LHCN-M2 (cell line): ENCODE measurements at regions not wholly inside any gene's neighbourhood (a gene's known extent, or its start where the extent isn't known, plus 50 kb on each side); places are given as distances from the start of the nearest gene placed in this dataset.
"Not testable (repeated sequence)": the region's sequence is repeated elsewhere in the genome, so short reads cannot be mapped to it uniquely, and the experiment has no call there.

Experiments used
- DNase-seq: peaks from one replicate; pipeline ENCODE4 v3.0.0-alpha.2; 2012; ENCODE audit warnings: low read depth

DNA sequence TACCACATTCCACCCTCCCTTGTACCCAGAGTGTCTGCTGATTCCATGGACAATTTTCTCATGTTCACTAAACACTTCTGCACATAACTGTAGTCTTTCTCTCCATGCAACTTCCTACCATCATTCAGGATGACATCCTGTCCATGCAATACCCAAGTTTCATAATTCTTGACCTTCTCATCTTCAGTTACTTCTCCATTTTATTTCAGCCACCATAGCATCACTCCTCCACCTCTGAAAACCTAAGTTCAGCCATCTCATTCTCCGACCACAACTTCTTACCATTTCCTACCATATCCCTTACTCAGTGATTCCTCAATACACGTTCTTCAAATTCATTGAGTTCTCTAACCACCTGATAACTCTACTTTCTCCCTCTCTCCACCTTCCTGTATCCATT is 216.5 kb upstream of the TENT5A start:
- no peak for DNase-seq

DNA sequence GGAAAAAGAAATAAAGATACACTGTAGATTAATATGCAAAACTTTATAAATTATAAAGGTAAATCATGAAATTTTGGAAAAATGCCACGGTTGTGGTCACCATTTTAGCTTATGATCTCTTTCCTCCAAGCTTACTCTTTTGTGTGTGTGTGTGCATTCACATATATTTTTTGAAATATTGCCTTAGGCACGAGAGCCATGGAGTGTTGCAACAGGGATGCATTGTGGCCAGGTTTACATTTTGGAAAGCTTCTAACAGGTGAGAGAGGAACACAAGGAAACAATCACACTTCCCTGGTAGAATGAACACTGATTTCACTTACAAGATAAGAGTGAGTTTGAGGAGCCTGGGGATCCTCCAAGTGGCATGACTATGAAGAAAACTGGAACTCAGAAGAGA is 214.5 kb upstream of the TENT5A start:
- DNase-seq = no peak

DNA sequence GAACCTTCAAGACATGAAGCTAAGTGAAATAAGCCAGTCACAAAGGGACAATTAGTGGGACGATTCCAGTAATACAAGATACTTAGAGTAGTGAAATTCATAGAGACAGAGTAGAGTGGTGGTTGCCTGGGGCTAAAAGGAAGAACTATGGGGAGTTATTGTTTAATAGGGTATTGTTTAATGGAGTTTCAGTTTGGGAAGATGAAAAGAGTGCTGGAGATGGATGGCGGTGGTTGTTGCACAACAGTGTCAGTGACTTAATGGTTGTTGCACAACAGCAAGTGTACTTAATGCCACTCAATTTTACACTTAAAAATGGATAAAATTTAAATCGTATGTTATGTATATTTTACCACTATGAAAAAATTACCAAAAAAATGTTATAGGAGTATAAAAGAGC is 209.7 kb upstream of the TENT5A start:
- DNase-seq = no peak

DNA sequence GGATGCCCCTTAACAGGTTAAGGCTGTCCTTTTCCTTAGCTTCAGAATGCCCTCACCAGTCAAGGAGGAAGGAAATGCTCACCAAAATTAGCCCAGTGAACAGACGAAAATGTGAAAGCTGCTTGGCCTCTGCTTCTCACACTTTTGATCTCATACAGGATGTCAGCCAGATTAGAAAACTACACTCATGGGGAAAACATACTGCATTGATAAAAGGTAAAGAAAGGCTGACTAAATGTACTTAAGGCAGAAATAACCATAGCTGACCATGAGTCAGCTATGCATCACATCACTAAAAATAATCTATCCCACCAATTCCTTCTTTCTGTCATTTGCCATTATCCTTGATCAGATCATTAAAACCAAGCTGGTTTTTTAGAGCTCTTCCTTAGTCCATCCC is 198.4 kb upstream of the TENT5A start:
- peak; percentile 45 for DNase-seq

DNA sequence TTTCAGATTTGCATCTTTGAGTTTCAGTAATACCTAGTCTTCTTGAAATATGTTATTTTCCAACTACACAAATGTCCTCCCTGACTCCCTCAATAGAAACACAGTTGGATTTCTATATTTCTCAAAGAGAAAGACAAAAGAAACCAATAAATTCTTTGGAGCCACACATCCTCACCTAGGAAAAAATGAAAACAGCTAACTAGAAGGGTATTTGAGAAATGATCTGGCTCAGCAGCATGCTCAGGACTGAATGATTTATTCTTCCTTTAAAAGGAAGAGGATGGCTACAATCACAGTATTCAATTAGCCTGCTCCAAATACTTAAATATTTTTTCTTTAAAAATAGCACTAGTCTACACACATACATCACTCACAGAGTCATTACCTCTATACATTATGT is 196.4 kb upstream of the TENT5A start:
- no peak for DNase-seq

DNA sequence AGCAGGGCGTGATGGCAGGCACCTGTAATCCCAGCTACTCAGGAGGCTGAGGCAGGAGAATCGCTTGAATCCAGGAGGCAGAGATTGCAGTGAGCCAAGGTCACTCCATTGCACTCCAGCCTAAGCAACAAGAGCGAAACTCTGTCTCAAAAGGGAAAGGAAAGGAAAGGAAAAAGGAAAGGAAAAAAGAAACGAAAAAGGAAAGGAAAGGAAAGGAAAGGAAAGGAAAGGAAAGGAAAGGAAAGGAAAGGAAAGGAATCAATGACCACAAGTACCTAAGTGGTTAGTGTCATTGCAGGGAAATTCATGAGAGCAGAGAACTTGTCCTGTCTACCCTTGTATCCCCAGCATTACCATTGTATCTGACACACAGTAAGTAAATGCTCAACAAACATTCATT is 195.7 kb upstream of the TENT5A start:
- not testable (repeated sequence) for DNase-seq

DNA sequence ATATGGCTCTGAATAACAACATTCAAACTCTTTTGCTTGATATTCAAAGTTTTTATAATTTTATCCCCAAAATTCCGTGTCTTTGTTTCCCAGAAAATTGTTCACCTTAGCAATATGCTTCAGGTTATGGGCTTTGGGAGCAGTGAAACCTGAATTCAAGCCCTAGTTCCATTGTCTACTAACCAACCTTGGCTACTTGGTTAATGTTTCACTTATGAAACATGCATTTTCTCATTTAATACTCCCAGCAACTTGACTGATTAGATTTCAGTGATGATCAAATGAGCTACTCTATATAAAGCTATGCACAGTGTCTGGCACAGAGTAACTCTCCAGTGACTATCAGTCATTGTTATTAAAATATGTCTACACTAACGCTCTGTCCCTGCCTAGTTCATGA is 192.2 kb upstream of the TENT5A start:
- DNase-seq = no peak

DNA sequence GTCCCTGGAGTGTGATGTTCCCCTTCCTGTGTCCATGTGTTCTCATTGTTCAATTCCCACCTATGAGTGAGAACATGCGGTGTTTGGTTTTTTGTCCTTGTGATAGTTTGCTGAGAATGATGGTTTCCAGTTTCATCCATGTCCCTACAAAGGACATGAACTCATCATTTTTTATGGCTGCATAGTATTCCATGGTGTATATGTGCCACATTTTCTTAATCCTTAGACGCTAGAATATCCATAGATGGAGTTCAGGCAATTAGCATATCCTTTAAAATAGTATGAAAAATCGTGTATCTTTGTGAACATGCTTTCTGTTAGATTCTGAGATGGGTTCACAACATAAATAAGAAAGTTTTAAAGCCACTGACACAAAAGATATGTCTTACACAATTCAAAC is 190.4 kb upstream of the TENT5A start:
- not testable (repeated sequence) for DNase-seq

DNA sequence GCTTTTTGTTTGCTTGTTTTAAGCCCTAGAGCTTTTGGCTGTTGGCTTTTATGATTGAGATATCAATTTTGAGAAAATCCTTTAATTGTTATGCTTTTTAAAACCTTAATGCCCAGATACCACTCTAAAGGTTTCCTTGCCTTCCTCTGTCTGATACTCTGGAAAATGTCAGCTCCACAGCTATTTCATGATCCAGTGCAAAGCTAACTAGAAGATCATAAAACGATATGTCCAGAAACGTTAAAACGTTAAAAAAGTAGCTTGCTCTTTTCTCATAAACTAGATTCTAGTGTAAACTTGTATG is 189.5 kb upstream of the TENT5A start:
- DNase-seq = no peak

DNA sequence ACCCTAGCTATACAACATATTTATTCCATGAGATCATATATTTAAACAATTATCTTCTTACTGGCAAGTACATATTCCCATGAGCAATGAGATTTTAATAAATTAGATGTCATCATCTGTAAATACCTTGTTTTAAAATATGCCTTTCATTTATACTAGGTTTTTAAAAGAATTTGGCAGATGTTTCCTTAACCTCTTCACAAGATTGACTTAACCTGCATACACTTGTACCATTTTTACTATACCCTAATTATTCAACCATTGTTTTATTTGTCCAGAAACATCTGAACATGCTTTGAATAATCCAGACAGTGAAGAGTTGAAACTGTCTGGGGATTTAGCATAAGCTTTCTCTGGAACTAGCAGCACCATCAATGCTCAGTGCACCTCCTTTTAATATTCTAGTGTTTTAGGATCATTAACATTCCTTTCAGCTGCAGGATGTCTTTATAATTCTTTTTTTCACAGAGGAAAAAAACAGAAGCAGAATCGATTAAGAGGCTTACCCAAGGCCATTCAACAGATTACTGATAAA is 188.0 kb upstream of the TENT5A start:
- no peak for DNase-seq

DNA sequence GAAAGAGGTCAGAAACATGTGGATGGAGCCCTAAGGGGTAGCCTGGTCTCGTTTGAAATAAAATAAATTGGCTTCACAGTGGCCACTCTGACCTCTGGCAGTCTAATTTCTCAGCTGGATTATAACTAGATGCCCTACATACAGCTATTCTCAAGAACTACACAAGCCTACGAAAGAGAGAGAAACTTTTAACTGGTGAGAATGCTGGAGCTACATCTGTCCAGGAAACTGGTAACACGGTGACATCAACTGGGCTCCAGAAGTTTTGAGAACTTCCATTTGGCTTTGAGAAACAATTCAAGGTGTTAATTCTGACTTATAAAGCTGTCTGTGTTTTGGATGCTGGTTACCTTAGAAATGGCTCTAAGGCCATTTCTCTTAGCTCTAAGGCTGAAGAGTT is 187.3 kb upstream of the TENT5A start:
- DNase-seq = no peak

DNA sequence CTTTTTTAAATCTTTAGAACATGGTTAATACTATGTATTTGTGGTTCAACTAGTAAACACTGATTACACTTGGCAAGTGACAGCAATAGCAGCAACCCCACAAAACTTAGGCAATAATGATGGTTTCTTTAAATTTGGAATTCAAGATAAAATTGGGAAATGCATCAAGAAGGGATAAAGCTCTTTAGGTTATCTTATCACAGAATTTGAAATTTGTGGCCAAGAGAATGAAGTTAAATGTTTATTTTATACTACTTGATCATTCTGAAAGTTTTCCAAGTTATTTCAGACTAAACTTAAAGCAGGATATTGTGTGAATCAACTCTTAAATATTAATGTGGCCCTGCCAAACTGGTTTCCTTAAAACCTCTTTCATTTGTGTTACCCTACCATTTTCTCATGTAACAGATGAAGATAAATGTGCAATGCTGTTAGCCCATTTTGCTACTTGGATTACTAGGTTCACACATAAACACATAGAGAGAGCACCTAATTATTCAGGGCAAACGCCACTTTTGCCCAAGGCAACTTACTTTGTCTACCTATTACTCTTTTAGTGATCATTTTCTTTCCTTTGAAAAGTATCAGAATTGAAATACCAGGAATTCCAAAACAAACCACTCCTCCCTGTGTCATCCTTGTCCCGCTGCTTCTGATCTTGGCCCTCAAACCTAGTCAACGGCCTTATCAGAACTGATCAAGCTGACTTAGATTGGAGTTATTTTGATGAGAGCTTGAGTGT is 186.7 kb upstream of the TENT5A start:
- DNase-seq = no peak

DNA sequence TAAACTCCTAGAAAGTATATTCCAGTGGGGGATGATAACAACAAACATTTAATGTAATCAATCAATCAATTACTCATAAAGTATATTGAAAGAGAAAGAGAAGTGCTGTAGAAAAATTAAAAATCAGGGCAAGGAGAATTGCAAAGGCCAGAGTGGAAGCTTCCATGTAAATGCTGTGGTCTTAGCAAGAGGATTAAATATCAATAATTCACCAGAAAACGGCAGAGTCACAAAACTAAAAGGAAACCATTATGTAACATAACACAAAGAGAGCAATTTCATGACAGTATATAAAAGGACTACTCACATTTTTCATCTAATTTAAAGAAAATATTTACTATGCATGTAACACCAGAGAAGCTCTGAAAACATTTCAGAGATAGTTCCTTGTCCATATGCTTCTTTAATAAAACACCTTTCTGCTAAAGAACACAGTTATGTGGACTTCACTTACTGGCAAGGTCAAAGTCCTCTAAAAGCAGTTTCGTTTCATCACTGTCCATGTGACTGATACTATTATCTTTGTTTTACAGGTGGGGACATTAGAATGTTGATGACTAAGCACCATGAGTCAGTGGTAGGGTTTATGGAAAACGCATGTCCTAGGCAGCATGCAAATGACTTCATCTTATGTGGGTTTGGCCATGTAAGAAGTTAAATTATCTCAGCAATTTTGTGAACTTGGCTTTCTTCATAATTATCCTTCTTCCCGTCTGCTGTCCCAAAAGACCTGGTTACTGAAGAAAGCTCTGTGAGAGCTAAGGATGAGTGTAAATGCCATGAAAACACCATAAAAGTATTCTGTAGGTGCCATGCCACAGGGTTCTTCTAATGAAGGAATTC is 185.8 kb upstream of the TENT5A start:
- peak; percentile 89 for DNase-seq

DNA sequence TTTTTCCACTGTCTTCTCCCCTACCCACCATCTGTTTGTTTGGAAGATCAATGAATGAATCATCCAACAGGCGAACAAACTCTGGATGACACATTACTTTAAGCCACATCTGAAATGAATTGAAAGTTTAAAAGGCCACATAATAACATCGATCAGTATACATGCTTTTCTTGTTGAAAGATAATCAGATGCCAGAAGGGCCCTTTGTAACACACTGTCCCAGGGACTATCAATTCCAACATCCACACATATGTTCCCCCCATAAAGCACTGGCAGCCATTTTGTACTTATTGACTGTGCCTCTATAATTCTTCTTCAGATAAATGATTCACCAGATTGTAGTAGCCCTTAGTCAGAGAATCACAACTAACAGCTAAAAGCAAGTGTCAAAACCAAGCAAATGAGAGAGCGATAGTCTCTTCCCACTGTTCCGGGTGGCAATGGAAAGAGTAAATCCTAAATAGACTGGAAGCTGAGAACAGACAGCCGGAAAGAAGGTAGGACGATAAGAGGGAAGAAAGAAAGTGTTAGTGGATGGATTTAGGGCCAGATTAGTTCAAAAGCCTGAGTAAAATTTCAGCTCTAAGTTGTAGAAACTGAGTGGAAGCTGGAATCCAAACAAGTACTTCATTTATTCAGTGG is 184.9 kb upstream of the TENT5A start:
- peak; percentile 61 for DNase-seq

DNA sequence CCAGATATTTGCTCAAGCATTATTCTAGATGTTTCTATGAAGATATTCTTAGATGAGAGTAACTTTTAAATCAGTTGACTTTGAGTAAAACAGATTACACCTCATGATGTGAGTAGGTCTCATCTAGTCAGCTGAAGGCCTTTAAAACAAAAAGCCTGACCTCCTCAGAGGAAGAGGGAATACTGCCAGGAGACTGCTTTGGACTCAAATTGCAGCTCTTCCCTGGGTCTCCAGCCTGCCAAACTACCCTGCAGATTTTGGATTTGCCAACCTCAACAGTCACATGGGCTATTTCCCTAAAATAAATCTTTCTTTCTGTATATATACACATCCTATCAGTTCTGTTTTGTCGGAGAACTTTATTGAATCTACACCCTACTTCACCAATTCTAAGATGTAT is 182.5 kb upstream of the TENT5A start:
- DNase-seq = no peak

DNA sequence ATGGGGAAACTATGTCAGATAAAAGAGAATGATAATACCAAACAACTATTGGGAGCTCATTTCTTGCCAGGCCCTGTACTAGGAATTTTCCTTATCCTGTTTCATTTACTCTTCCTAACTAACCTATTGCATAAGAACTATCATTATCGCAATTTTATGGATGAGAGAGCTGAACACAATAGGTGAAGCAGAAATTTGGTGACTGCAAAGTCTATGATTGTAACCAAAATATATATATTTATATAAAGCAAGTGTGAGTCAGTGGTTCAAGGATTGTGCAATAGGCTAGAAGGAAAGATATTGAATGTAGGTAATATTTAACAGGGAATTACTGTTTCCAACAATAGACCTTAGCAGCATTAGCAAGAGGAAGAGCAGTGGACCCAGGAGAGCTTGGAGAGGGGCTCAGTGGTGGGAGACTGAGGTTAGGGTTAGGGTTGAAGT is 181.1 kb upstream of the TENT5A start:
- DNase-seq = no peak

DNA sequence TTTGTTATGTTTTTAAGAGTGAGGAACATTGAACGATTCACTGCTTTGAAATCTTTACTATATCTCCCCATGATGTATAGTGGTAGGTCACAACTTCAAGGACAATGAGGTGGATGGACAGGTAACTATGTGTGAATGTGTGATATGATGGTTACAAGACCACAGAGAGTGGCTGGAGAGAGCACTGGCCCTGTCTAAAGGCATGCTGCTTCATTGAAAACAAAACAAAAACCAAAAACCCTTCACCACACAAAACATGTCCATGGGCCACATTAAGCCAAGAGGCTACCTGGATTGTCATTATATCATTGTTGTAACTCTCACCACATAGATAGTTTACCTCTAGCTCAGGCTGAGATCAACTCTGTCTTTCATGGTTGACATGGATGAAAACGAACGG is 180.6 kb upstream of the TENT5A start:
- no peak for DNase-seq

DNA sequence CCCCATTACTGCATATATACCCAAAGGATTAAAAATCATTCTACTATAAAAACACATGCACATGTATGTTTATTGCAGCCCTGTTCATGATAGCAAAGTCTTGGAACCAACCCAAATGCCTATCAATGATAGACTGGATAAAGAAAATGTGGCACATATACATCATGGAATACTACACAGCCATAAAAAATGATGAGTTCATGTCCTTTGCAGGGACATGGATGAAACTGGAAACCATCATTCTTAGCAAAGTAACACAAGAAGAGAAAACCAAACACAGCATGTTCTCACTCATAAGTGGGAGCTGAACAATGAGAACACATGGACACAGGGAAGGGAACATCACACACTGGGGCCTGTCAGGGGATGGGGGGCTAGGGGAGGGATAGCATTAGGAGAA is 180.0 kb upstream of the TENT5A start:
- not testable (repeated sequence) for DNase-seq

DNA sequence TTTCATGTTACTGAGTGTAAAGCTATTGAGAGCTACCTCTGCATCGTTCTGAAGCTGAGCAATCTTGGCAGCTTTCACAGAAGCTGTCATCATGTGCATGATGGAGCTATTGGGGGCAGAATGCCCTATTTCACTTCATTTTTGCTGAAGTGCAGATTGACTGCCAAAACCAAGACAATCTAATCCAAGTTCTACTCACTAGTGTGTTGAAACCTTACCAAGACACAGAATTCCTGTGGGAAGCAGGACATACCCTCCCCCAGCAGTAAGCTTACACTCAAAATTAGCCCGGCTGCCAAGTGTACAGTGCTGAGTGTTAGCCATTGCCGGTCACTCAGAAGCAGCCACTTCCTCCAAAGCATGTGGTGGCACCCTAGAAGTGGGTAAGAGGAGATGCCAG is 177.3 kb upstream of the TENT5A start:
- DNase-seq = no peak

DNA sequence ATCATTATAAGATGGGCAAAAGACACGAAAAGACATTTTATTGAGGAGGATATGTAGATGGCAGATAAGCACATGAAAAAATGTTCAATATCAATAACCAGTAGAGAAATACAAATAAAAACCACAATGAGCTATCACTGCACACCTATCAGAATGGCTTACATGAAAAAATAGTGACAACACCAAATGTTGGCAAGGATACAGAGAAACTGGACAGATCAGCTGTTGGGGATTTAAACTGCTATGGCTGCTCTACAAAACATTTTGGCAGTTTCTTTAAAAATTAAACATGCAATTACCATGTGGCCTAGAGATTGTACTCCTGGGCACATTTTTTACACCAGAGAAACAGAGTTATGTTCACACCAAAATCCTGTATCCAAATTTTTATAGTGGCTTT is 172.7 kb upstream of the TENT5A start:
- no peak for DNase-seq

DNA sequence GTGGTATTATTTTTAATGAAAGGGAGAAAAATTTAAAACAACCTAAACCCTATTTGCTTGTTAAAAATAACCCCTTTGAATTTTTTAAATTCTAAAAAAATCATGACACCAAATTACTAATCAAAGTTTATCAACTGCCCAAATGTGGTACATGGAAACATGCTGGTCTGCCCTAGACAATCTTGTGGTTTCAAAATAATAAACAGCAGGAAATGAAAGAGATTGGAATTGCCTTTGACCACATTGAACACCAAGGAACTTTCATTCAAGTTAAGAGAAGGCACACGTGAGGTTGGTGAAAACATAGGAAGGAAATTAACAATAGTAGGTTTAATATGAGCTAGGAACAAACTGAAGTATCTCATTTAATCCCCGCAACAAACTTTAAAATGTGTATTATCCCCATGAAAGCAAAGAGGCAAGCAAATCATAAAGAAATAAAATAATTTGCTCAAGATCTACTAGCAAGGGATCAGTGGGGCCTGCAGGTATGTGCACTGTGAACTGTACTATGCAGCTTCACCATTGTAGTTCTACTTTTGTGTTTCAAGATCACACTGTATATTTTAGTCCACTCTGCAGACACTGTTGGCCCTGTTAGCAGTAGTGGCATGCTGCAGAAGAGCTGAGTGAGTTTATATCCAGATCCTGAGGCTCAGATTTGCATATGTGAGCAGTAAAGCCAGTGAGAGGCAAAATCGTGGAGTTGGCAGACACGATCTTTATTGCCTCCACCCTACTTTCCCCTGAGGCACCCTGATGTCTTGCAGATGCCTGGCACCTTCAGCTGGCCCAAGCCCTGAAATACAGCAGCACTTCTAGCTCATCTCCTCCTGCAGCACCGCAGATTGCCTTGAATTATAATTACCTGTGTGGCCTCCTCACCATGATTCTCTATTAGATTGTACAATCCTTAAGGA is 157.8 kb upstream of the TENT5A start:
- peak; percentile 51 for DNase-seq
